ENCODE measurements at regions not wholly inside any gene's neighbourhood (a gene's known extent, or its start where the extent isn't known, plus 50 kb on each side); places are given as distances from the start of the nearest gene placed in this dataset.

GRCh38 chr14:30153717-30154116, 226.1 kb upstream of the PRKD1 start:
- Histone ChIP-seq H3K9me2 (ENCODE audit: insufficient read depth) (no peaks in the 10 kb centered on the region), H3K27ac (ENCODE audit: low read depth) (no peak overlapping the region), H3K4me2 (no peak overlapping the region), H3K4me1 (ENCODE audit: insufficient read depth) (0 out of 2 replicates have a peak, but pooled peaks cover 3% of the 10 kb centered on the region), H3K79me2 (replicated peaks; ENCODE audit: insufficient read depth) (no peaks in the 10 kb centered on the region), H3F3A (replicated peaks; ENCODE audit: low read depth) (no peaks in the 10 kb centered on the region), H4K20me1 (replicated peaks; ENCODE audit: insufficient read depth) (no peaks in the 10 kb centered on the region), H3K27me3 (ENCODE audit: insufficient read depth) (no peaks in the 10 kb centered on the region), H3K36me3 (ENCODE audit: insufficient read depth) (no peaks in the 10 kb centered on the region), H2AFZ (no peak overlapping the region), H3K4me3 (no peak overlapping the region)
- Mint-ChIP-seq H3K9me3 (no peaks in the 10 kb centered on the region), H3K27ac (no peak overlapping the region), H3K27me3 (ENCODE audit: insufficient read depth, low read depth, poor library complexity) (peaks cover under 1% of the 10 kb centered on the region), H3K36me3 (ENCODE audit: low read depth) (no peaks in the 10 kb centered on the region), H3K4me1 (peaks cover 5% of the 10 kb centered on the region; the same call in 2 of the 3 replicates), H3K4me3 (no peak overlapping the region)
- ATAC-seq (no peak), DNase-seq (ENCODE audit: low spot score) (no peak)
- TF ChIP-seq JUNB (IDR thresholded peaks at IDR 0.05; ENCODE audit: unreplicated experiment) (no peak), ZNF331 (CRISPR knock-in tag; IDR thresholded peaks at IDR 0.05; ENCODE audit: low read depth) (no peak), NANOG (IDR thresholded peaks at IDR 0.05; ENCODE audit: borderline replicate concordance) (no peak)
- TF ChIP-seq, protein P1, sequence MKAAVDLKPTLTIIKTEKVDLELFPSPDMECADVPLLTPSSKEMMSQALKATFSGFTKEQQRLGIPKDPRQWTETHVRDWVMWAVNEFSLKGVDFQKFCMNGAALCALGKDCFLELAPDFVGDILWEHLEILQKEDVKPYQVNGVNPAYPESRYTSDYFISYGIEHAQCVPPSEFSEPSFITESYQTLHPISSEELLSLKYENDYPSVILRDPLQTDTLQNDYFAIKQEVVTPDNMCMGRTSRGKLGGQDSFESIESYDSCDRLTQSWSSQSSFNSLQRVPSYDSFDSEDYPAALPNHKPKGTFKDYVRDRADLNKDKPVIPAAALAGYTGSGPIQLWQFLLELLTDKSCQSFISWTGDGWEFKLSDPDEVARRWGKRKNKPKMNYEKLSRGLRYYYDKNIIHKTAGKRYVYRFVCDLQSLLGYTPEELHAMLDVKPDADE (IDR thresholded peaks at IDR 0.05), result no peak

DNA sequence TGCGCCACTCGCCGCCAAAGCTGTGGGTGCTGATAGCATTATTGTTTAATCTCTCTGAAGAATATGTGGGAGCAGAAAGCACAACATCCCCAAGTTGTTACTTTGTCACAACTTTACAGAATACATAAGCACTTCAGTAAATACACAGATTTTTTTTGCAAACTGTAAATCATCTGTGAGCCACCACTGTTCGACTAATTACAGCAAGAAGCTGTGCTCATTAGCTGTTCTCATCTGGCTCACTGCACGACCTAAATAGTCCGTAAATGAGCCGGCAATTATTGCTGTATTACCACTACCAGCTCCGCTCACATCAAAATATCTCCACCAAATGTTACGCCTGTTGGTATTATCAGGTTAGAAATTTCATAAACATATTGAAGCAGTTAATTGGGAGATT, 228.9 kb upstream of the PRKD1 start:
- ATAC-seq (no peak), DNase-seq (ENCODE audit: low spot score) (no peak)
- TF ChIP-seq ZNF331 (CRISPR knock-in tag; IDR thresholded peaks at IDR 0.05; ENCODE audit: low read depth) (no peak), NANOG (IDR thresholded peaks at IDR 0.05; ENCODE audit: borderline replicate concordance) (no peak), POLR2AphosphoS5 (IDR thresholded peaks at IDR 0.05; ENCODE audit: low read depth) (no peak), JUNB (IDR thresholded peaks at IDR 0.05; ENCODE audit: unreplicated experiment) (no peak), CREB1 (CRISPR knock-in tag; IDR thresholded peaks at IDR 0.05; ENCODE audit: low read depth) (no peak), CTCF (conservative IDR thresholded peaks at IDR 0.05; ENCODE audit: low read depth in 2 of 2) (no peak), STAT1 (IDR thresholded peaks at IDR 0.05; ENCODE audit: unreplicated experiment) (no peak)
- H3K27me3 Mint-ChIP-seq (ENCODE audit: insufficient read depth, low read depth, poor library complexity), result no peaks in the 10 kb centered on the region
- H3K9me3 Mint-ChIP-seq, result no peaks in the 10 kb centered on the region
- Histone ChIP-seq H3K4me2 (no peak overlapping the region), H2AFZ (no peak overlapping the region), H3F3A (replicated peaks; ENCODE audit: low read depth) (no peaks in the 10 kb centered on the region), H4K20me1 (replicated peaks; ENCODE audit: insufficient read depth) (no peaks in the 10 kb centered on the region), H3K79me2 (replicated peaks; ENCODE audit: insufficient read depth) (no peaks in the 10 kb centered on the region), H3K4me1 (ENCODE audit: insufficient read depth) (0 out of 2 replicates have a peak, but pooled peaks cover 3% of the 10 kb centered on the region), H3K27me3 (ENCODE audit: insufficient read depth) (no peaks in the 10 kb centered on the region; the same call in 1 of the 2 replicates), H3K9me2 (ENCODE audit: insufficient read depth) (no peaks in the 10 kb centered on the region), H3K36me3 (ENCODE audit: insufficient read depth) (no peaks in the 10 kb centered on the region), H3K27ac (ENCODE audit: low read depth) (no peak overlapping the region), H3K4me3 (no peak overlapping the region)
- peaks cover 6% of the 10 kb centered on the region; the same call in 2 of the 3 replicates for H3K4me1 Mint-ChIP-seq
- H3K27ac Mint-ChIP-seq, result no peak overlapping the region
- H3K4me3 Mint-ChIP-seq, result no peak overlapping the region
- H3K36me3 Mint-ChIP-seq (ENCODE audit: low read depth), result no peaks in the 10 kb centered on the region

Data from GM23338 (cell line).